ENCODE measurements at regions not wholly inside any gene's neighbourhood (a gene's known extent, or its start where the extent isn't known, plus 50 kb on each side); places are given as distances from the start of the nearest gene placed in this dataset.

GRCh38 chr2:47274054-47274782, 94.9 kb upstream of the EPCAM start:
- no peak for TF ChIP-seq CTCF (IDR thresholded peaks at IDR 0.05; ENCODE audit: extremely low read depth in 1 of 2, insufficient read depth in 1 of 2, low read depth in 1 of 2, low read length in 2 of 2)
- TF ChIP-seq POLR2AphosphoS5 (IDR thresholded peaks at IDR 0.05; ENCODE audit: insufficient read depth, low read depth, low read length), result no peak
- no peak for TF ChIP-seq POLR2A (IDR thresholded peaks at IDR 0.05; ENCODE audit: low read depth, low read length)
